ENCODE measurements at regions not wholly inside any gene's neighbourhood (a gene's known extent, or its start where the extent isn't known, plus 50 kb on each side); places are given as distances from the start of the nearest gene placed in this dataset.

- Histone ChIP-seq H3K4me1 (ENCODE audit: insufficient read depth, low read length) (no peaks in the 10 kb centered on the region), H3K9me3 (ENCODE audit: insufficient read depth, low read length, severe bottlenecking) (no peaks in the 10 kb centered on the region), H3K36me3 (ENCODE audit: insufficient read depth, low read length) (no peaks in the 10 kb centered on the region), H3K9ac (ENCODE audit: low read depth, low read length) (no peak overlapping the region), H3K4me3 (ENCODE audit: low read depth in 1 of 2, low read length in 2 of 2) (no peak overlapping the region), H3K27ac (ENCODE audit: low read length) (no peak overlapping the region), H3K79me2 (ENCODE audit: insufficient read depth, low read length) (no peaks in the 10 kb centered on the region), H3K4me2 (ENCODE audit: insufficient read depth, low read length) (no peak overlapping the region), H2AFZ (ENCODE audit: low read depth, low read length) (no peak overlapping the region), H4K20me1 (ENCODE audit: insufficient read depth, low read length) (no peaks in the 10 kb centered on the region), H3K27me3 (ENCODE audit: insufficient read depth, low read length, poor library complexity) (no peaks in the 10 kb centered on the region)
- DNase-seq (no peak), ATAC-seq (ENCODE audit: insufficient read depth, low read depth) (no peak)
- TF ChIP-seq EZH2 (IDR thresholded peaks at IDR 0.05; ENCODE audit: borderline replicate concordance, low read depth, low read length, severe bottlenecking): no peak
Measured at GRCh38 chr21:28253338-28253737, 739.3 kb downstream of the LTN1 start.

GRCh38 chr21:28252928-28253327 is 739.7 kb downstream of the LTN1 start:
- Histone ChIP-seq H3K27me3 (ENCODE audit: insufficient read depth, low read length, poor library complexity) (no peaks in the 10 kb centered on the region), H3K4me1 (ENCODE audit: insufficient read depth, low read length) (no peaks in the 10 kb centered on the region), H2AFZ (ENCODE audit: low read depth, low read length) (no peak overlapping the region), H3K9me3 (ENCODE audit: insufficient read depth, low read length, severe bottlenecking) (no peaks in the 10 kb centered on the region), H3K4me3 (ENCODE audit: low read depth in 1 of 2, low read length in 2 of 2) (no peak overlapping the region), H3K27ac (ENCODE audit: low read length) (no peak overlapping the region), H3K4me2 (ENCODE audit: insufficient read depth, low read length) (no peak overlapping the region), H3K36me3 (ENCODE audit: insufficient read depth, low read length) (no peaks in the 10 kb centered on the region), H4K20me1 (ENCODE audit: insufficient read depth, low read length) (no peaks in the 10 kb centered on the region), H3K79me2 (ENCODE audit: insufficient read depth, low read length) (no peaks in the 10 kb centered on the region), H3K9ac (ENCODE audit: low read depth, low read length) (no peak overlapping the region)
- ATAC-seq (ENCODE audit: insufficient read depth, low read depth) (no peak), DNase-seq (no peak)
- TF ChIP-seq CTCF (IDR thresholded peaks at IDR 0.05; ENCODE audit: borderline replicate concordance, extremely low read depth, low read length, poor library complexity, severe bottlenecking) (no peak), EZH2 (IDR thresholded peaks at IDR 0.05; ENCODE audit: borderline replicate concordance, low read depth, low read length, severe bottlenecking) (no peak)

GRCh38 chr21:28250946-28251345 is 741.7 kb downstream of the LTN1 start:
- Histone ChIP-seq H3K79me2 (ENCODE audit: insufficient read depth, low read length) (no peaks in the 10 kb centered on the region), H3K4me3 (ENCODE audit: low read depth in 1 of 2, low read length in 2 of 2) (no peak overlapping the region), H3K9me3 (ENCODE audit: insufficient read depth, low read length, severe bottlenecking) (no peaks in the 10 kb centered on the region), H3K9ac (ENCODE audit: low read depth, low read length) (no peak overlapping the region), H3K4me1 (ENCODE audit: insufficient read depth, low read length) (no peaks in the 10 kb centered on the region), H4K20me1 (ENCODE audit: insufficient read depth, low read length) (no peaks in the 10 kb centered on the region), H3K27me3 (ENCODE audit: insufficient read depth, low read length, poor library complexity) (no peaks in the 10 kb centered on the region), H3K27ac (ENCODE audit: low read length) (no peak overlapping the region), H3K4me2 (ENCODE audit: insufficient read depth, low read length) (no peak overlapping the region), H2AFZ (ENCODE audit: low read depth, low read length) (no peak overlapping the region), H3K36me3 (ENCODE audit: insufficient read depth, low read length) (no peaks in the 10 kb centered on the region)
- ATAC-seq (ENCODE audit: insufficient read depth, low read depth): no peak
- TF ChIP-seq CTCF (IDR thresholded peaks at IDR 0.05; ENCODE audit: borderline replicate concordance, extremely low read depth, low read length, poor library complexity, severe bottlenecking) (no peak), EZH2 (IDR thresholded peaks at IDR 0.05; ENCODE audit: borderline replicate concordance, low read depth, low read length, severe bottlenecking) (no peak)
- DNase-seq: no peak

GRCh38 chr21:28247454-28248020 is 745.1 kb downstream of the LTN1 start:
- Histone ChIP-seq H2AFZ (ENCODE audit: low read depth, low read length) (no peak overlapping the region), H4K20me1 (ENCODE audit: insufficient read depth, low read length) (no peaks in the 10 kb centered on the region), H3K4me1 (ENCODE audit: insufficient read depth, low read length) (no peaks in the 10 kb centered on the region), H3K79me2 (ENCODE audit: insufficient read depth, low read length) (no peaks in the 10 kb centered on the region), H3K4me2 (ENCODE audit: insufficient read depth, low read length) (no peak overlapping the region), H3K4me3 (ENCODE audit: low read depth in 1 of 2, low read length in 2 of 2) (no peak overlapping the region), H3K36me3 (ENCODE audit: insufficient read depth, low read length) (no peaks in the 10 kb centered on the region), H3K27me3 (ENCODE audit: insufficient read depth, low read length, poor library complexity) (no peaks in the 10 kb centered on the region), H3K9ac (ENCODE audit: low read depth, low read length) (no peak overlapping the region), H3K9me3 (ENCODE audit: insufficient read depth, low read length, severe bottlenecking) (no peaks in the 10 kb centered on the region), H3K27ac (ENCODE audit: low read length) (no peak overlapping the region)
- no peak for TF ChIP-seq EZH2 (IDR thresholded peaks at IDR 0.05; ENCODE audit: borderline replicate concordance, low read depth, low read length, severe bottlenecking)
- no peak for TF ChIP-seq CTCF (IDR thresholded peaks at IDR 0.05; ENCODE audit: borderline replicate concordance, extremely low read depth, low read length, poor library complexity, severe bottlenecking)
- no peak for DNase-seq
- no peak for ATAC-seq (ENCODE audit: insufficient read depth, low read depth)
